Ramos (cell line): ENCODE measurements at regions not wholly inside any gene's neighbourhood (a gene's known extent, or its start where the extent isn't known, plus 50 kb on each side); places are given as distances from the start of the nearest gene placed in this dataset.

ENCODE experiments used
- in situ Hi-C: fragments of 300-500 bp; cut with MboI; formaldehyde crosslinking; loops from one replicate; pipeline ENCODE4 v1.14.3; 2022; ENCODE audit warnings: low sequenced_read_pairs; ENCODE audit not compliant: unreplicated experiment

DNA sequence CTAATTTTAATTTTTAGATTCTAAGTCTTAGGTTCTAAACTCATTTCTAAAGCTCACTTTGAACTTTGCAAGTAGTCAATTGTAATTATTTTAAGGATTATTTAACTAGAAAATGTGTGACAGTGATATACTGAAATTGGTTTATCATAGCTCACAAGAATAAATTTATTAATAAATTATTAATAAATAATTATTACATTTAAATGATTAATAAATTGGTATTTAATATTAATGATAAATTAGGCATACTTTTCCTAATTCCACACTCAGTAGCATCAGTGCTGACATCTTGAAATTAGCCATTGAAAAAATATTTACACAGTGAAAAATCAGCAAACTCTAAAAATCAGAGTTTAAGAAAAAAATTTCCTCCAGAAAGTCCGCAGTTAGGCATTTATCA lies 433.7 kb downstream of the FIGN start:
- in situ Hi-C loops = no loop called here

DNA sequence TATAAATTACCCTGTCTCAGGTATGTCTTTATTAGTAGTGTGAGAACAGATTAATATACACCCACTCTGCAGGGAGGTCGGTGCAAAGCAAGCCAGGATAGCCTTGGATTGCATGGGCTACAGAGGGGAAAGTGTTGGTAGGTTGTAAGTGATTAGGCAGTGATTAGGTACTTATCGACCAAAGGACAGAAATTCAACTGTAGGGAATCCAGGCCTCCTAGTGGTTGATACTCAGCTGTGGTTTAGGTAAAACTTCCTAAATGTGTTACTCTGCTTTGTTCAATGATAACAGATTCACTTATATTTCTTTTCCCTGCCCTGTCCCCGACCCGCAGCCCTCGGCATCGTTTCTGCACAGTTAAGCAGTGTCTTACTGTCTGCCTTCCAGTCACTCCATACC lies 444.0 kb downstream of the FIGN start:
- in situ Hi-C loops = no loop called here

DNA sequence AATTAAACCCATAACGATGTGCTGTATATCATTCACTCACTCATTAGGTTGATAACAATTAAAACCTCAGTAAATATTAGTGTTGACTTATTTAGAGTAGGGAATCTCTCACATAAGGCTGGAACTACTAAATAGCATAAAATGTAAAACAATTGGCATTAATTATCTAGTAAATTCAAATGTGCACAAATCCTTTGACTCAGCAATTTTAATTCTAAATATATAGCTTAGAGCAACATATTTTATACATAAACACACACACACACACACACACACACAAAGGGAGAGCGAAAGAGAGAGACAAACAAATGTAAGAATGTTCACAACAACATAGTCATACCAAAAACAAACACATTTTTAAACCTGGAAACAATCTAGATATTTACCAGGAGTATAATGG lies 443.1 kb upstream of the KCNH7 start:
- in situ Hi-C loops = no loop called here

DNA sequence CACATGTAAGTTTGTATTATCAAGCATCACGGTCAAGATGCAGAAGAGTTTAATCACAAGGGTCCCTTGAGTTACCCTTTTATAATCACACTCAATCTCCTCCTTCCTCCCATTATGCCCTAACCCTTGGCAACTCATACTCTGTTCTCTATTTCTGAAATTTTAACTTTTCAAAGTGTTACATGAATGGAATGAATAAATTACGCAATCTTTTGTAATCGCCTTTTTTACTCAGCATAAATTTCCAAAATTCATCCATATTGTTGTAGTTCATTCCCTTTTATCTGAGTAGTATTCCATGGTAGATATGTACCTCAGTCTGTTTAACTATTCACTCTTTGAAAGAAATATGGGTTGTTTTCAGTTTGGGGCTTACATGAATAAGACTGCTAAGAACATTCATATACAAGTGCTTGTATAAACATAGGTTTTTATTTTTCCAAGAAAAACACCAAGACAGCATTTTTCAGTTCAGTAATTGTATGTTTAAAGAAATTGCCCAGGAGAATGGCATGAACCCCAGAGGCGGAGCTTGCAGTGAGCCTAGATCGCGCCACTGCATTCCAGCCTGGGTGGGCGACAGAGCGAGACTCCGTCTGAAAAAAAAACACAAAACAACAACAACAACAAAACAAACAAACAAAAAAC lies 430.9 kb upstream of the KCNH7 start:
- in situ Hi-C loops = no loop called here

DNA sequence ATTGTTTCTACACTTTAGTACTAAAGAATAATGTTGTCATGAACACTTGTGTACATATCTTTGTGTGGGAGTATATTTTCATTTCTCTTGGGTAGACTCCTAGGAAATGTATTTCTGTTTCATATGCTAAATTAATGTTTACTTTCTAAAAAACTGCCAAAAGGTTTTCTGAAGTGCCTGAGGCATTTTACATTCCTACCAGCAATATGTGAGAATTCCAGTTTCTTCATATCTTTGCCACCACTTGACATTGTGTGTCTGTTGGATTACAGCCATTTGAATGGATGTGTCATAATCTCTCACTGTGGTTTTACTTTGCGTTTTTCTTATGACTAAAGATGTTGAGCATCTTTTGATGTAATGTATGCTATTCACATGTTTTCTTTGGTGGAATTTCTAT lies 428.2 kb upstream of the KCNH7 start:
- in situ Hi-C loops = no loop called here

DNA sequence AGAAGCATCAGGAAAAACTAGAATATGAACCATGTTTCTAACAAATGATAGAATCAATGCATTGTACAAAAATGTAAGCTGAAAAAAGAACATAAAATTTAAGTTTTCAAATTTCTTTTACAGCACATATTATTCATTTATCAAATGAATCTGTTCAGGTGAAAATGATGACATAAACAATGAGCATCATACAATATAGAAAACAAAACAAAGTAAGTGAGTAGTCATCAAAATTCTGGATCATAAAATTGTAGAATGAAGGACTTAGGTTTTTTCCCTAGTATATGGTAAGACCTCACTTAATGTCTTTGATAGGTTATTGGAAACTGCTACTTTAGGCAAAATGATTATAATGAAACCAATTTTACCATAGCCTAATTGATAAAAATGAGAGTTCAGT lies 427.0 kb upstream of the KCNH7 start:
- in situ Hi-C loops = no loop called here

DNA sequence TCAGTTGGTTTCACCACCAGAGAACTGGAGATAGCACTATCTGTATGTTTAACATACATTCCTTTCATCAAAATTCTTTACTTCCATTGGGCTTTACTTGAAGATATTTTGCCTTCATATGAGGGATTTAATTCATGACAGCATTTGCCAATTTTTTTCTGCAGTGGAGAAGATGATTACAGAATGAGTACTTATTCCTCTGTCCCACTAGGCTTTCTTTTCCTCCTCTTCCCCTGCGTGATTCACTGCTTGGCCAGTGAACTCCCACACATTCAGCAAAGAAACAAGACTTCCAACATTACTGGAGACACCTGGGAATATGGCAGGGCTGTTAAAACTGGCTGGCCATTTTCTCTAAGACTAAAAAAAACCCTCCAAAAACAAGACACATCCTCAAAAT lies 425.8 kb upstream of the KCNH7 start:
- in situ Hi-C loops = no loop called here

DNA sequence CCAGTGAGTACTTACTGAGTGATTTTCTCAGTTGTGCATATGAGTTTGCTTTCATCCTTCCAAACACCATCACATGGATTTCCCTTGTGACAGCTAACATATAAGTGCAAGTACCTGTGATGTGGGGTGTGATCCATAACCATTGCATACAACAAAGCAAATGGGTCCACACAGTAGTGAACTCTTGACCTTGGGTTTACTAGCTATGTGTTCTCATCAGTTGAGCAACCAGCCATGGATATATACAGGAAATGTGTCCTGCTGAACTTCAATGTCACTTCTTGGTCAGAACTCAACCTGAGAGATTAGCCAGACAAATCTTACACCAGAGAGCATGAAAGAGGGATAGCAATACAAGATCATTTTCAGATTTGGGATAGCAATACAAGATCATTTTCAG lies 420.9 kb upstream of the KCNH7 start:
- in situ Hi-C loops = no loop called here

DNA sequence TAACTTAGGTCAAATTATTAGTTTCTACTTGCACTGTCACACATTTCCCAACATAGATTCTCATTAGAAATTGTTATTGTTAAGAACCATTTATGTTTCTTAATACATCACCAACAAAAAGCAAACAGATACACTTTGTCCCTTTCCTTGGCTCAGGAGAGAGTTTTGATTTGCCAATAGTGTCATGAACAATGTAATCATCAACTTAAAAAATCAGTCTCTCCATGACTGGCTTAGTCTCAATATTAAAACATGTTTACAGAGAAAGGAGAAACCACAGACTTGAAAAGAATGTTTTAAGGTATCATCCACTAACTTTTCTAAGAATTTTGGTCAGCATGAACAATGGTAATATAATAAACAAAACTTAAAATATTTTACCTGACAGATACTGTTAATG lies 416.5 kb upstream of the KCNH7 start:
- in situ Hi-C loops = no loop called here

DNA sequence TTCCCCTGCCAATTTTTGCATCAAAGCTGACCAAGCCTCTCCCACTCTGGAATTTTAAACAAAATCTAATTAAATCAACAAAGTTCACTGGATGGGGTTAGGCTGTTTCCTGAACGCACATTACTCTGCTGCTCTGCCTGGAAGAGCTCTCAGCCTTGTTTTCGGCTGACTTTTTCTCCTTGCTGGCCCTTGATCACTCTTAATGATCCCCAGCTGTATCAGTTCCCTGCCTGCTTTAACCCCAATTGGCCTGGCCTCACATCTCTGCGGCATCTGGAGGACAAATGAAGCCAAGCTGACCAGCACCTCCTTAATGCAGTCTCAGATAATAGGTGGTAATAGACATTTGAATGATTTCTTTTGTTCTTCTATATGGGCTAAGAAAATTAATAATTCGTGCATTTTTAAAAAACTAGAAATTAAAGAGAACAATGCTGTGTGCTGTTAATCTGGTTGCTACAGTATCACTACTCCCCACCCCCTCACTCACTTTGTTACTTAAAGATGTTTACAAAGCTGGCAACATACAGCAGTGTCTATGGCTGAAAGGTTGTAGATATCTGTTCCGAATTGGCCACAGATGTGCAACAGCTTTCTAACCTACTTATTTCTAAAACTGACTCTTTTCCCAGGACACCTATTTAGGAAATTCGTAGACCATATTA lies 415.2 kb upstream of the KCNH7 start:
- in situ Hi-C loops = no loop called here

DNA sequence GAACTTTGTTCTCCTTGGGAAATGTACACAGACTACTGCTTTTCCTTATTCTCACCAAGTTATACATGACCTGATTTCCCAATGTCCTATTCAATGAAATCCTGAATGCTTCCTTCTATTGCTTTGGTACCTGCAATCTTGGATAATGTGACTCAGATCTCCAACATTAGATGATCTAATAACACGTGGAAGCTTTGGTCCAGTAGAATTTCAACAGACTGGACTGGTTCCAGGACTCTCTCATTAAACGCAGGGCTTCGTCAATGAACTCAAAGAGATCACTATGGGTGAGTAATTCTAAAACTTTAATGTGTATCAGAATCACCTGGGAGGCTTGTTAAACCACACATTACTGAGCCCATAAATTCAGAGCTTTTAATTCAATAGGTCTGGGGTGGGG lies 413.6 kb upstream of the KCNH7 start:
- in situ Hi-C loops = no loop called here

DNA sequence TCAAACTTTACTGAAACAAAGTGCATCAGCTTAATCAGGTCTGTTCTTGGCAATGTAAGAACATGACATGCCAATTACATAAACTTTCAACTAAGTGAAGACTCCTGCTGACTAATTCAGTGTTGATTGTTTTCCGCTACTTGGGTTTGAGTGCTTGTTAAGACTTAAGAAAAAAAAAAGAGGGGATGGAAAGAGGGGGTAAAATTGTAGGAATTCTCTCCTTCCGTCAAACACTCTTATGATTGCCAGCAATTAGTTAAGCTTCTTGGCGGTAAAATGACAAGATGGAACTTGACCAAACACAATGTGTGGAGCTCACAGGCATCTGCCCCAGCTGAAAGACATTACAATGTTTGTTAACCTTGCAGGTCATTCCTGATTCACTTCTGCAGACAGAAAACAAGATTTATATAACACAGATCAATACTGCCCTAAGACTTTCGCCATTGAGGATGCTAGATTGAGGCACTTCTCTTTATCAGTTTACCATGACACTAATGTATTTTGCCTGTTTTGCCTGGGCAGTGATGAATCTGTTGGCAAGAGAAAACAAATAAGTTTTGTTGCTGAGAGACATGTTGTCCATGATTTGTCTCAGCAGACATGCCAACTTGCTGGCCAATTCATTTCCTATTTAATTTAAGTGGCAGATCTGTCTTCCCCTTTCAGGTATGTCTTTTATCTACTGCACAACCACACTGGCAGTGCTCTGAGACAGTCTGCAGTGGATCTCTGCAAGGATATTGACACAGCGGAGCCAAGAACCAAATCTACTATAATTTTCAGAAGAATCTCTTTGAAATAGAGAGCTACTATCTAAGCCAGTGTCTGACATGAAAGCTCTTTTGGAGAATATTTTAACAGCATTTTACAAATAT lies 410.0 kb upstream of the KCNH7 start:
- in situ Hi-C loops = no loop called here

DNA sequence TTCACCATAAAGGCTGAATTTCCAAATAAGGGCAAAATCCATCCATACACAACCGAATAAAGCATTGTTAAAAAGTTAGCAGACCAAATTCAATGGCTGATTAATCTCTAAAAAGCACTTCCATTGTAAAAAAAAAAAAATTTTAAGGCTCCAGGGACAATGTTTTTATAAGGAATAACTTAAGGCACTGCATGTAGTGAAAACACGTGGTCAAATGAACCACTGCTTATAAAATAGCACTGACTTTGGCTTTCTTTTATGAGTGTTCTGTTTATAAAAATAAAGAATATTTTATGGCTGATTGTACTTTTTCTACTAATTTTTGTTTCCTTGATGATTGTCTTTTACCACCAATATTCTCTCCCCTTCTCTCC lies 409.3 kb upstream of the KCNH7 start:
- in situ Hi-C loops = no loop called here

DNA sequence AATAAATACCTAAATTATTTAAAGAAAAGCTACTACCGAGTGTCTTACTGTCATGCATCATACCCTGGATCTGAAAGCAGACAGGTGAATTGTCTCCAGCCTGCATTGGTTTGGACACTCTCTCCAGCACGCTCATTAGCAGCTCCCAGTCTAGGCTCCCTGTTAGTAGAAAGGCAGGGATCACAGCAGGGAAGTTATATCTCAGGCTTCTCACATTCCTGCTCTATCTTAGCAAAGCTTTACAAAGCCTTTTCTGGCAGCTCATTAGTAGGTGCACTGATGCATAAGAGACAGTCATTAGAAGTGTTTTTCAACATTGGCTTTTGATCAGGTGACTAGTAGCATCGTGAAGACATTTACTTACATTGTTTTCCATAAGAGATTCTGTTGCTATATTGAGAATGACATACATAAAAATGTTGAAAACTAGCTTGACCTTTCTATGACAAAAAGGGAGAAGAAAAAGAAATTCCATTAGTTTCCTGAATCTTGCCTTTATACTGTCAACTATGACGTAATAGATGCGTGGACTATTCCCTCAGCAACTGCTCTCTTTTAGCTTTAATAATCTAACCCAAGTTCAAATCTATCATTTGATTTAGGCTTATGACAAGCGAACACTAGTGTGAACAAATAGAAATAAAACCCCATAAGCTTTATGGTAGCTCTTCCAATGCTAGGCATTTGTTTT lies 408.7 kb upstream of the KCNH7 start:
- in situ Hi-C loops = no loop called here

DNA sequence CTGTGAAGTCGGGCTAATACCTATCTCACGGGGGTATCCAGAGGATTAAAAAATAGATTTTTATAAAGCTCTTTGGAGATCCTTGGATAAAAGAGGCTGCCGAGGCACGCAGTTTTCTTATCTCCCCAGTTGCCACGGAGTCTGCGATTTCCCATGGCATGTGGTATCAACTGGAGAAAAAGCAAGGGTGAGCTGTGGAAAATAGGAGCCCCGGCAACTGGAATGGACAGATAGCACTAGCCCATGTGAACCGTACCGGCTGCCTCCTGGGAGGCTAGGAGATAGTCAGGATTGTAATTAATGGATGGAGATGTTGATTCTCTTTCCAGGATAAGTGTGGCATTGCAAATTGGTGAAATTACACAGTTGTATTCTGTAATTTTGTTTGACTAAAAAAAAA lies 407.6 kb upstream of the KCNH7 start:
- in situ Hi-C loops = no loop called here

DNA sequence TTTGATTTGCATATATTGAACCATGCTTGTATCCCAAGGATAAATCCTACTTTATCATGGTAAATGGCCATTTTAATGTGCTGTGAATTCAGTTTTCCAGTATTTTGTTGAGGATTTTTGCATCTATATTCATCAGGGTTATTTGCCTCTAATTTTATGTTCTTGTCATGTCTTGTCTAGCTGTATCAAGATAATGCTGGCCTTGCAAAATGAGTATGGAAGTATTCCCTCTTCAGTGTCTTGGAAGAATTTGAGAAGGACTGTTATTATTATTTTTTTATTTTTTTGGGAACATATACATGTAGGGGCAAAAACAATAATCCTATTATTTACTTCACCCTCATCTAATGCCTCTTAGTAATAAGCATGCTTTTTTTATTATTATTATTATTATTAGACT lies 398.0 kb upstream of the KCNH7 start:
- in situ Hi-C loops = no loop called here

DNA sequence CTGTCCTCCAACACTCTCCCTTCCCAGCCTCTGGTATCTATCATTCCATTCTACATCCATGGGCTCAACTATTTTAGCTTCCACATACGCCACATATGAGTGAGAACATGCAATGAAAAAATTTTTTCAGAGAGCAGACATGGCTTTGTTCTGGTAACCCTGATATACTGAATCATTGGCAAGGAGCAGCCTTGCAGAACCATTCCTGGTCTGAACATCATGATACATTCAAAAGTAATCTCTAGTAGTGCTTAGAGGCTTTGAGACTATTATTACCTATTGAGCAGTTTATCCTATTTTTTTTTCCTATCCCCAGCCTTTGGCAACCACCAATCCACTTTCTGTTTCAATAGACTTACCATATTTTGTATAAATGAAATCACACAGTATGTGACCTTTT lies 393.1 kb upstream of the KCNH7 start:
- in situ Hi-C loops = no loop called here

DNA sequence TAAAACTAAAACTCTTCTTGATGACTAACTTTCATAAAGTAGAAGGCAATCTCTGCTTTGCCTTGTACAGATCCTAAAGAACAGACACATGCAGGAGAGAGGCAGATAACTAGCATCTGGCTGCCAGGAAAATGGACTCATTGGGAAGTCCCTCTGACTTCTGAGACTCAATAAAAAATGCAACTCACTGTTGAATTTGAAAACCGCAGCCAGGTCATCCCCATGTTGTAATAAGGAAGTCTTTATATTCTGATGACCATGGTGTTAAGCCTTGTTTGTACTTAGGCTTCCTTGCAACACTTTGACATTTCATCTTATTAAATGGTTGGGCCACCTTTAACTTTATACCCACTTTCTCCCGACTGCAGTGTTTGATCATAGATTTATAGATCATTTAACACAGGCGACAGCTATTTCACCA lies 375.1 kb upstream of the KCNH7 start:
- in situ Hi-C loops = no loop called here

DNA sequence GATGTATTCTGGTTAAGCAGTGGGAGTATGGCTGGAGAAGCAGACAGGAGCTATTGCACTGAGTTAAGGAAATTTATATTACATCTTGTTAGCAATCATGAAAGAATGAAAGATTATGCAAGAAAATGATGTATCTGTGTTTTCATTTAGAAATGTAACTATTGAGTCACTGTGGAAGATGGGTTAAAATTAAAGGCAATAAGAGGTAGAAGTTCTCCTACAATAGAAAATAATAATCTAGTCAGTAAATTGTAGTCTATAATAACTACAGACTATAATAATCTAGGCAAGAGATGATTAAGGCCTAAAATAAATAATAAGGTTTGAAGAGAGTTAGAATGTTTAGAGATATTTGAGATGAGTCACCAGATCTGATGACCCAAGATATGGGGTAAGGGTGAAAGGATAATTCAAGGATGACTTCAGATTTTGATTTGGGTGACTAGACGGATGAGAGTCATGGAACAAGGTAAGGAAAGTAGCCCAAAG lies 371.9 kb upstream of the KCNH7 start:
- in situ Hi-C loops = no loop called here

DNA sequence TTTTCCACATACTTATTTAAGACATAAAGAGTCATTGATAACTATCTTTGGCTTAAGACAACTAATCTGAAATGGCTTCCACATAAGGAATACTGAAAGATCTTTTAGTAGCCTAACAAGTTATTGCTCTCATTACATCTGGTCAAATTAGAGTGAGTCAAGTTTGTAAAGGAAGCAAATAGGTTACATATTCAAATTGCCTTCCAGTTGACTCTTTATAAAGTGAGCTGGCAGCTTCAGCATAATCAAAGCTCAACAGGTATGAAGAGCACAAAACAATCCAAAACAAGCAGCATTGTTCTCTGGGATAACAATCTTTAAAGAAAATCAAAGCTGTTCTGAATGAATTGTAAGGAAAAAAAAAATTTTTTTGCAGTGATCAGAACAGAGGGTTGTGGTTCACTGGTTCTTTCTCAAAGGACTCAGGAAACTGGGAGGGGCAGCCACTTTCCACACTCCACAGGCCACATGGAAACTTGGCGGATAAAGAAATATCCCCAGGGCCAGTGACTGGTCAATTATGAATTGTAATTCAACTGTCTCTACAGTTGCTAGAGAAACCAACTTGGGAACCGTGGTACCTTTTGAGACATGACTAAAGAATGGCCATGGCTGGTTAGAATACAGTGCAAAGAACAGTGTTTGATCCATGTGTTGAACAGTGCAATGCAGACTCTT lies 369.3 kb upstream of the KCNH7 start:
- in situ Hi-C loops = no loop called here
